A549 (cell line): ENCODE measurements at regions not wholly inside any gene's neighbourhood (a gene's known extent, or its start where the extent isn't known, plus 50 kb on each side); places are given as distances from the start of the nearest gene placed in this dataset.

ENCODE experiments used
- CHD4 ChIP-seq: fragments of 200-600 bp; sonication (generic); IDR thresholded peaks from 2 replicates; pipeline ENCODE4 v1.6.1; 2016; ENCODE audit warnings: antibody characterized with exemption, mild to moderate bottlenecking, borderline replicate concordance
- ESRRA ChIP-seq: fragments of 150-350 bp; IDR thresholded peaks from 2 replicates; pipeline ENCODE4 v1.6.1; 2014; ENCODE audit warnings: mild to moderate bottlenecking, low read length, borderline replicate concordance
- MYC ChIP-seq: IDR thresholded peaks from 2 replicates; pipeline ENCODE4 v1.6.1; 2012; ENCODE audit warnings: mild to moderate bottlenecking, inconsistent platforms, low read length, improper control_type of control experiment, borderline replicate concordance
- NPAS2 ChIP-seq: fragments of 250-450 bp; sonication (Bioruptor Pico); IDR thresholded peaks from 2 replicates; pipeline ENCODE4 v1.8.0; 2022; ENCODE audit warnings: mild to moderate bottlenecking, moderate library complexity, borderline replicate concordance
- POLR2A ChIP-seq: IDR thresholded peaks from 2 replicates; pipeline ENCODE4 v1.6.1; 2012; ENCODE audit warnings: mild to moderate bottlenecking, low read length
- RCOR1 ChIP-seq: fragments of 150-350 bp; IDR thresholded peaks from 2 replicates; pipeline ENCODE4 v1.6.1; 2014; ENCODE audit warnings: antibody characterized with exemption, low read length, low read depth
- SMC3 ChIP-seq: fragments of >200 bp; sonication (Bioruptor Twin); formaldehyde crosslinking; IDR thresholded peaks from 3 replicates; pipeline ENCODE4 v1.6.1; 2018; ENCODE audit warnings: inconsistent platforms
- TF ChIP-seq, protein P1 (sequence below): fragments of 200-600 bp; sonication (generic); IDR thresholded peaks from 2 replicates; pipeline ENCODE4 v1.6.1; 2016; ENCODE audit warnings: antibody characterized with exemption, mild to moderate bottlenecking, moderate library complexity
- TF ChIP-seq, protein P2 (sequence below): fragments of 250-450 bp; sonication (Bioruptor Pico); IDR thresholded peaks from 2 replicates; pipeline ENCODE4 v1.5.0; 2021; ENCODE audit warnings: mild to moderate bottlenecking, moderate library complexity, borderline replicate concordance
- TF ChIP-seq, protein P3 (sequence below): fragments of >200 bp; sonication (Bioruptor Twin); formaldehyde crosslinking; IDR thresholded peaks from 3 replicates; pipeline ENCODE4 v1.5.1; 2016
- TF ChIP-seq, protein P4 (sequence below): fragments of >200 bp; sonication (Bioruptor Twin); formaldehyde crosslinking; IDR thresholded peaks from 3 replicates; pipeline ENCODE4 v1.6.1; 2016

DNA sequence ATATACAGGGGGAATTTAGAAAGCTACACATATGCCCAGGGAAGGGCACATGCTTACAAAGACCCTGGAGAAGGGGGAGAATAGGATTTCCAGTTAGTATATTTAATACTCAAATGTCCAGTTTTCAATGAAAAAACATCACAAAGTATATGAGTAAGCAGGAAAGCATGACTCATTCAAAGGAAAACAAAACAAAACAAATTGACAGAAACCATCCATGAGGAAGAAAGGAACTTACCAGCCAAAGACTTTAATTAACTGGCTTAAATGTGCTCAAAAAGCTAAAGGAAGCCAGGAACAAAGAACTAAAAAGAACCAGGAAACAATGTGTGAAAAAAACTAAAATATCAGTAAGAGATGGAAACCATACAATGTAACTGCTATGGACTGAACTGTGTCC lies 716.2 kb upstream of the ARGLU1 start:
- TF ChIP-seq, protein P1, sequence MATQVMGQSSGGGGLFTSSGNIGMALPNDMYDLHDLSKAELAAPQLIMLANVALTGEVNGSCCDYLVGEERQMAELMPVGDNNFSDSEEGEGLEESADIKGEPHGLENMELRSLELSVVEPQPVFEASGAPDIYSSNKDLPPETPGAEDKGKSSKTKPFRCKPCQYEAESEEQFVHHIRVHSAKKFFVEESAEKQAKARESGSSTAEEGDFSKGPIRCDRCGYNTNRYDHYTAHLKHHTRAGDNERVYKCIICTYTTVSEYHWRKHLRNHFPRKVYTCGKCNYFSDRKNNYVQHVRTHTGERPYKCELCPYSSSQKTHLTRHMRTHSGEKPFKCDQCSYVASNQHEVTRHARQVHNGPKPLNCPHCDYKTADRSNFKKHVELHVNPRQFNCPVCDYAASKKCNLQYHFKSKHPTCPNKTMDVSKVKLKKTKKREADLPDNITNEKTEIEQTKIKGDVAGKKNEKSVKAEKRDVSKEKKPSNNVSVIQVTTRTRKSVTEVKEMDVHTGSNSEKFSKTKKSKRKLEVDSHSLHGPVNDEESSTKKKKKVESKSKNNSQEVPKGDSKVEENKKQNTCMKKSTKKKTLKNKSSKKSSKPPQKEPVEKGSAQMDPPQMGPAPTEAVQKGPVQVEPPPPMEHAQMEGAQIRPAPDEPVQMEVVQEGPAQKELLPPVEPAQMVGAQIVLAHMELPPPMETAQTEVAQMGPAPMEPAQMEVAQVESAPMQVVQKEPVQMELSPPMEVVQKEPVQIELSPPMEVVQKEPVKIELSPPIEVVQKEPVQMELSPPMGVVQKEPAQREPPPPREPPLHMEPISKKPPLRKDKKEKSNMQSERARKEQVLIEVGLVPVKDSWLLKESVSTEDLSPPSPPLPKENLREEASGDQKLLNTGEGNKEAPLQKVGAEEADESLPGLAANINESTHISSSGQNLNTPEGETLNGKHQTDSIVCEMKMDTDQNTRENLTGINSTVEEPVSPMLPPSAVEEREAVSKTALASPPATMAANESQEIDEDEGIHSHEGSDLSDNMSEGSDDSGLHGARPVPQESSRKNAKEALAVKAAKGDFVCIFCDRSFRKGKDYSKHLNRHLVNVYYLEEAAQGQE, result no peak
- TF ChIP-seq, protein P2, sequence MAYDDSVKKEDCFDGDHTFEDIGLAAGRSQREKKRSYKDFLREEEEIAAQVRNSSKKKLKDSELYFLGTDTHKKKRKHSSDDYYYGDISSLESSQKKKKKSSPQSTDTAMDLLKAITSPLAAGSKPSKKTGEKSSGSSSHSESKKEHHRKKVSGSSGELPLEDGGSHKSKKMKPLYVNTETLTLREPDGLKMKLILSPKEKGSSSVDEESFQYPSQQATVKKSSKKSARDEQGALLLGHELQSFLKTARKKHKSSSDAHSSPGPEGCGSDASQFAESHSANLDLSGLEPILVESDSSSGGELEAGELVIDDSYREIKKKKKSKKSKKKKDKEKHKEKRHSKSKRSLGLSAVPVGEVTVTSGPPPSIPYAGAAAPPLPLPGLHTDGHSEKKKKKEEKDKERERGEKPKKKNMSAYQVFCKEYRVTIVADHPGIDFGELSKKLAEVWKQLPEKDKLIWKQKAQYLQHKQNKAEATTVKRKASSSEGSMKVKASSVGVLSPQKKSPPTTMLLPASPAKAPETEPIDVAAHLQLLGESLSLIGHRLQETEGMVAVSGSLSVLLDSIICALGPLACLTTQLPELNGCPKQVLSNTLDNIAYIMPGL (CRISPR knock-in tag), result no peak
- TF ChIP-seq, protein P3, sequence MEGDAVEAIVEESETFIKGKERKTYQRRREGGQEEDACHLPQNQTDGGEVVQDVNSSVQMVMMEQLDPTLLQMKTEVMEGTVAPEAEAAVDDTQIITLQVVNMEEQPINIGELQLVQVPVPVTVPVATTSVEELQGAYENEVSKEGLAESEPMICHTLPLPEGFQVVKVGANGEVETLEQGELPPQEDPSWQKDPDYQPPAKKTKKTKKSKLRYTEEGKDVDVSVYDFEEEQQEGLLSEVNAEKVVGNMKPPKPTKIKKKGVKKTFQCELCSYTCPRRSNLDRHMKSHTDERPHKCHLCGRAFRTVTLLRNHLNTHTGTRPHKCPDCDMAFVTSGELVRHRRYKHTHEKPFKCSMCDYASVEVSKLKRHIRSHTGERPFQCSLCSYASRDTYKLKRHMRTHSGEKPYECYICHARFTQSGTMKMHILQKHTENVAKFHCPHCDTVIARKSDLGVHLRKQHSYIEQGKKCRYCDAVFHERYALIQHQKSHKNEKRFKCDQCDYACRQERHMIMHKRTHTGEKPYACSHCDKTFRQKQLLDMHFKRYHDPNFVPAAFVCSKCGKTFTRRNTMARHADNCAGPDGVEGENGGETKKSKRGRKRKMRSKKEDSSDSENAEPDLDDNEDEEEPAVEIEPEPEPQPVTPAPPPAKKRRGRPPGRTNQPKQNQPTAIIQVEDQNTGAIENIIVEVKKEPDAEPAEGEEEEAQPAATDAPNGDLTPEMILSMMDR, result no peak
- TF ChIP-seq SMC3 (no peak), POLR2A (no peak), CHD4 (no peak), MYC (no peak), NPAS2 (no peak), ESRRA (no peak), RCOR1 (no peak)
- TF ChIP-seq, protein P4, sequence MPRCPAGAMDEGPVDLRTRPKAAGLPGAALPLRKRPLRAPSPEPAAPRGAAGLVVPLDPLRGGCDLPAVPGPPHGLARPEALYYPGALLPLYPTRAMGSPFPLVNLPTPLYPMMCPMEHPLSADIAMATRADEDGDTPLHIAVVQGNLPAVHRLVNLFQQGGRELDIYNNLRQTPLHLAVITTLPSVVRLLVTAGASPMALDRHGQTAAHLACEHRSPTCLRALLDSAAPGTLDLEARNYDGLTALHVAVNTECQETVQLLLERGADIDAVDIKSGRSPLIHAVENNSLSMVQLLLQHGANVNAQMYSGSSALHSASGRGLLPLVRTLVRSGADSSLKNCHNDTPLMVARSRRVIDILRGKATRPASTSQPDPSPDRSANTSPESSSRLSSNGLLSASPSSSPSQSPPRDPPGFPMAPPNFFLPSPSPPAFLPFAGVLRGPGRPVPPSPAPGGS, result no peak
